ENCODE measurements at regions not wholly inside any gene's neighbourhood (a gene's known extent, or its start where the extent isn't known, plus 50 kb on each side); places are given as distances from the start of the nearest gene placed in this dataset.

GRCh38 chr16:85991856-85992255 is 92.9 kb downstream of the IRF8 start:
- TF ChIP-seq EZH2 (IDR thresholded peaks at IDR 0.05; ENCODE audit: borderline replicate concordance, low read length) = no peak
- no peak for TF ChIP-seq CTCF (conservative IDR thresholded peaks at IDR 0.05 in 1 of 2, IDR thresholded peaks at IDR 0.05 in 1 of 2; ENCODE audit: extremely low read depth in 1 of 2, insufficient read depth in 1 of 2, low read depth in 1 of 2, low read length in 2 of 2)
